22Rv1 (cell line): ENCODE measurements at regions not wholly inside any gene's neighbourhood (a gene's known extent, or its start where the extent isn't known, plus 50 kb on each side); places are given as distances from the start of the nearest gene placed in this dataset.

Experiments used
- CTCF ChIP-seq: fragments of 450-650 bp; IDR thresholded peaks from 2 replicates; pipeline ENCODE4 v1.5.1; 2017; ENCODE audit warnings: mild to moderate bottlenecking
- ZFX ChIP-seq: fragments of 450-650 bp; IDR thresholded peaks from 2 replicates; pipeline ENCODE4 v1.6.1; 2017; ENCODE audit warnings: antibody characterized with exemption, borderline replicate concordance

- no peak for TF ChIP-seq CTCF
- TF ChIP-seq ZFX, result no peak
Observed at GRCh38 chr15:98369081-98369716, 279.1 kb upstream of the IGF1R start.
